Cardiac septum (tissue), 1 donor: ENCODE measurements at regions not wholly inside any gene's neighbourhood (a gene's known extent, or its start where the extent isn't known, plus 50 kb on each side); places are given as distances from the start of the nearest gene placed in this dataset.

ENCODE experiments used
- DNase-seq: peaks from one replicate; pipeline ENCODE4 v3.0.0-alpha.2; 2020; ENCODE audit warnings: low spot score
- intact Hi-C: fragments of 100-400 bp; cut with DNase I; formaldehyde crosslinking; loops from one replicate; pipeline ENCODE4 v1.14.0; 2022
- donor health status: DM: no; HTN: no; CAD: no.

GRCh38 chr15:58268746-58269267, 130.6 kb downstream of the AQP9 start:
- no peak for DNase-seq
- intact Hi-C loops = loop anchor here (5.0 kb wide), 1 partner anchor 483 kb away; no protein-coding TSS in a partner anchor

GRCh38 chr15:58269455-58270414, 131.6 kb downstream of the AQP9 start:
- no peak for DNase-seq
- intact Hi-C loops = loop anchor here (5.0 to 10.0 kb wide), 3 partner anchors 63 to 483 kb away; partner anchors contain the start of gene LIPC

- no peak for DNase-seq
- intact Hi-C loops = loop anchor here (5.0 to 10.0 kb wide), 2 partner anchors 61 to 163 kb away; partner anchors contain the start of gene LIPC
Observed at GRCh38 chr15:58271410-58271809, 133.2 kb downstream of the AQP9 start.

- no peak for DNase-seq
- intact Hi-C loops = loop anchor here (5.0 to 10.0 kb wide), 2 partner anchors 59 to 162 kb away; partner anchors contain the start of gene LIPC
Observed at GRCh38 chr15:58273104-58273503, 134.9 kb downstream of the AQP9 start.

- no peak for DNase-seq
- intact Hi-C loops = loop anchor here (5.0 to 10.0 kb wide), 2 partner anchors 57 to 160 kb away; partner anchors contain the start of gene LIPC
Observed at GRCh38 chr15:58274885-58275284, 136.7 kb downstream of the AQP9 start.

GRCh38 chr15:58275785-58276184, 137.6 kb downstream of the AQP9 start:
- intact Hi-C loops = loop anchor here (10.0 kb wide), 1 partner anchor 159 kb away; the partner anchor contains the start of gene LIPC
- DNase-seq = no peak

GRCh38 chr15:58276924-58277323, 138.7 kb downstream of the AQP9 start:
- no peak for DNase-seq
- intact Hi-C loops = loop anchor here (10.0 kb wide), 1 partner anchor 158 kb away; the partner anchor contains the start of gene LIPC

- no peak for DNase-seq
- intact Hi-C loops = loop anchor here (10.0 kb wide), 1 partner anchor 157 kb away; the partner anchor contains the start of gene LIPC
Observed at GRCh38 chr15:58277333-58277732, 139.2 kb downstream of the AQP9 start.

- DNase-seq = no peak
- intact Hi-C loops = loop anchor here (10.0 kb wide), 1 partner anchor 156 kb away; the partner anchor contains the start of gene LIPC
Observed at GRCh38 chr15:58279106-58279505, 140.9 kb downstream of the AQP9 start.

GRCh38 chr15:58279654-58280053, 141.5 kb downstream of the AQP9 start:
- no peak for DNase-seq
- intact Hi-C loops = loop anchor here (10.0 kb wide), 1 partner anchor 155 kb away; the partner anchor contains the start of gene LIPC

- intact Hi-C loops = no loop called here
- no peak for DNase-seq
Observed at GRCh38 chr15:58282060-58282708, 144.0 kb downstream of the AQP9 start.

- intact Hi-C loops = no loop called here
- DNase-seq = no peak
Observed at GRCh38 chr15:58283302-58283701, 145.1 kb downstream of the AQP9 start.

GRCh38 chr15:58284293-58284692, 146.1 kb downstream of the AQP9 start:
- no peak for DNase-seq
- intact Hi-C loops = no loop called here

- intact Hi-C loops = no loop called here
- no peak for DNase-seq
Observed at GRCh38 chr15:58285212-58285920, 146.4 kb upstream of the LIPC start.

- intact Hi-C loops = no loop called here
- DNase-seq = no peak
Observed at GRCh38 chr15:58285921-58286278, 145.9 kb upstream of the LIPC start.

GRCh38 chr15:58286523-58286922, 145.3 kb upstream of the LIPC start:
- intact Hi-C loops = no loop called here
- DNase-seq = no peak

GRCh38 chr15:58287891-58288290, 143.9 kb upstream of the LIPC start:
- DNase-seq = no peak
- intact Hi-C loops = no loop called here

GRCh38 chr15:58288592-58288991, 143.2 kb upstream of the LIPC start:
- intact Hi-C loops = no loop called here
- DNase-seq = no peak

GRCh38 chr15:58291848-58292247, 139.9 kb upstream of the LIPC start:
- intact Hi-C loops = no loop called here
- DNase-seq = no peak
